ENCODE measurements at regions not wholly inside any gene's neighbourhood (a gene's known extent, or its start where the extent isn't known, plus 50 kb on each side); places are given as distances from the start of the nearest gene placed in this dataset.
"Not testable (repeated sequence)": the region's sequence is repeated elsewhere in the genome, so short reads cannot be mapped to it uniquely, and the experiment has no call there.

DNA sequence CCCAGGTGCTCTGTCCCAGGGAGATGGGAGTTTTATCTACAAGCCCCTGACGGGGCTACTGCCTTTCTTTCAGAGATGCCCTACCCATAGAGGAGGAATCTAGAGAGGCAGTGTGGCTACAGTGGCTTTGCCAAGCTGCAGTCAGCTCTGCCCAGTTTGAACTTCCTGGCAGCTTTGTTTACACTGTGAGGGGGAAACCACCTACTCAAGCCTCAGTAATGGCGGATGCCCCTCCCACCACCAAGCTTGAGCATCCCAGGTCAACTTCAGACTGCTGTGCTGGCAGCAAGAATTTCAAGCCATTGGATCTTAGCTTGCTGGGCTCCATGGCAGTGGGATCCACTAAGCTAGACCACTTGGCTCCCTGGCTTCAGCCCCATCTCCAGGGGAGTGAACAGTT is 53.1 kb upstream of the TMEM252 start:
- POLR2A ChIA-PET; DNase-seq; H3K4me1 Mint-ChIP-seq (ENCODE audit: low read depth); H3K4me3 Mint-ChIP-seq; H3K27ac Mint-ChIP-seq; H3K36me3 Mint-ChIP-seq; intact Hi-C loops (cut with micrococcal nuclease); CTCF ChIA-PET; H3K9me3 Mint-ChIP-seq; H3K27me3 Mint-ChIP-seq: not testable (repeated sequence)

DNA sequence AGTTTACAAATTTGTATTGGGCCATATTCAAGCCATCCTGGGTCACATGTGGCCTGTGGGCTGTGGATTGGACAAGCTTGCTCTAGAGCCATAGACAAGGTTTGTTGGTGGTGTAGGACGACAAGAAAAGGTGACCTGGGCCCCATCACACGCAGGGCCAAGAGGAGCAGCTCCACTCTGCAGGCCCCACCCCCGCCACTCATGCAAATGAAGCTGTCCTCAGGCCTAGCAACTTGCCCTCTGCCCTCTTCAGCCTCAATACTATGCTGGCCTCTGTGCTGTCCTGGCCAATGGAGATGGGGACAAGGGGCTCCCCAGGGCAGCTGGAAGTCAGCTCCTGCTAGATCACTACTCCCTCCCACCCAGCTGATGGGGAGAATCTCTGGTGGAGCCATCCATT is 55.2 kb upstream of the TMEM252 start:
- no peaks in the 10 kb centered on the region for H3K4me1 Mint-ChIP-seq (ENCODE audit: low read depth)
- H3K4me3 Mint-ChIP-seq, result no peak overlapping the region
- ChIA-PET POLR2A (no interaction called here), CTCF (interaction anchor here (0.6 kb wide), 2 partner anchors 12 to 422 kb away, joined by 3 read pairs; no protein-coding TSS in a partner anchor)
- intact Hi-C loops (cut with micrococcal nuclease), result no loop called here
- no peaks in the 10 kb centered on the region for H3K36me3 Mint-ChIP-seq
- DNase-seq, result no peak
- H3K27ac Mint-ChIP-seq, result no peak overlapping the region
- H3K27me3 Mint-ChIP-seq, result peaks cover 9% of the 10 kb centered on the region
- peaks cover 2% of the 10 kb centered on the region for H3K9me3 Mint-ChIP-seq

DNA sequence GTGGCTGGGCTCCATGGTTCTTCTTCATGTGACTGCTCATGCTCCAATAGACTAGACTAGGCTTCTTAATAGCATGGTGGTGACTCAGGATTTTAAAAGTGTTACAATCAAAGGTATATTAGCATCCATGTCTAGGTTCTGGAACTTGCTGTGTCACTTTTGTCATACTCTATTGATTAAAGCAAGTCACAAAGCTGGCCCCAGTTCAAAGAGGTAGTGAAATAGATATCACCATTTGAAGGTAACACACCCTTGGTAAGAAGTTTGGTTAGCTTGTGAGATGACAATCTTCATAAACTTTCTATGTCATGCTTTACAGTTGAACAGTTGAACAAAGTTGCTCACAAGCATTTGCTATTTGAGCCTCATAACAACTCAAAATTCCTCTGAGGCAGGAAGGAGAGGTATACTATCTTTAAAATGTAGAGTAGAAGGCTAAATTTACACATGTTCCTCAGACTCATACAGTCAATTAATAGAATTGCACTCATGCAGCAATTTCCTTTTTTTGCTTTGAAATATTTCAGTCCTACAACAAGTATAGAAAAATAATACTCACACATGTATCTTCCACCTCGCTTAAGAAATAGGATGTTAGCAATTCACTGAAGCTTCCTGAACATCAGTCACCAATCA is 56.8 kb upstream of the TMEM252 start:
- Mint-ChIP-seq H3K4me3 (no peak overlapping the region), H3K9me3 (peaks cover 2% of the 10 kb centered on the region), H3K27ac (no peak overlapping the region), H3K4me1 (ENCODE audit: low read depth) (no peaks in the 10 kb centered on the region), H3K36me3 (no peaks in the 10 kb centered on the region), H3K27me3 (peaks cover 9% of the 10 kb centered on the region)
- intact Hi-C loops (cut with micrococcal nuclease), result no loop called here
- ChIA-PET CTCF (no interaction called here), POLR2A (no interaction called here)
- DNase-seq, result no peak

DNA sequence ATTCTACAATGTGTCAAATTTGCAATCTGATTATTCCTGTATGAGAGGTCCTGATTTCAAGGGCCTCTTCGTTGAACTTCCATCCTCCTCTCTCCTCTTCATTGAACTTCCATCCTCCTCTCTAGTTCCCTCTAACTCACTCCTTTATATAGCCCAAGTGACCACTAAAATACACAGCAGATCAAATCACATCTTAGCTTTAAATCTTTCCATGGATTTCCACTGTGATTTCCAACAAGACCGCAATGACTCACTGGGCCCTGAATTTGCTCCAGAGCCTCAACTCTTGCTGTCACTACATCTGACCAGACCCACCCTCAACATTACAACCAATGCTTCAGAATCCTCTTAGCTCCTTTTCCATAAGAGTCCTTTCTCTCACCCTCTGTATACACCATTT is 59.1 kb upstream of the TMEM252 start:
- intact Hi-C loops (cut with micrococcal nuclease), result no loop called here
- POLR2A ChIA-PET, result no interaction called here

GRCh38 chr9:68601081-68601480 is 60.4 kb upstream of the TMEM252 start:
- Mint-ChIP-seq H3K4me3 (no peak overlapping the region), H3K36me3 (no peaks in the 10 kb centered on the region), H3K9me3 (no peaks in the 10 kb centered on the region)

More for the DNA sequence above, 59.1 kb upstream of the TMEM252 start:
- H3K27ac Mint-ChIP-seq, result no peak overlapping the region
- DNase-seq, result no peak
- H3K9me3 Mint-ChIP-seq, result no peaks in the 10 kb centered on the region
- CTCF ChIA-PET, result interaction anchor here (1.1 kb wide), 1 partner anchor 397 kb away, joined by 3 read pairs; no protein-coding TSS in a partner anchor
- no peaks in the 10 kb centered on the region for H3K36me3 Mint-ChIP-seq
- peaks cover 13% of the 10 kb centered on the region for H3K27me3 Mint-ChIP-seq
- H3K4me1 Mint-ChIP-seq (ENCODE audit: low read depth), result no peaks in the 10 kb centered on the region
- H3K4me3 Mint-ChIP-seq, result no peak overlapping the region

GRCh38 chr9:68603371-68603770 is 62.7 kb upstream of the TMEM252 start:
- Mint-ChIP-seq H3K4me1 (ENCODE audit: low read depth) (no peaks in the 10 kb centered on the region), H3K36me3 (no peaks in the 10 kb centered on the region), H3K9me3 (no peaks in the 10 kb centered on the region), H3K27ac (no peak overlapping the region), H3K4me3 (no peak overlapping the region), H3K27me3 (peaks cover 13% of the 10 kb centered on the region)
- CTCF ChIA-PET, result no interaction called here
- intact Hi-C loops (cut with micrococcal nuclease), result no loop called here
- DNase-seq, result no peak
- POLR2A ChIA-PET, result no interaction called here

More at GRCh38 chr9:68601081-68601480, 60.4 kb upstream of the TMEM252 start:
- H3K27me3 Mint-ChIP-seq, result peaks cover 13% of the 10 kb centered on the region
- no peak for DNase-seq
- ChIA-PET CTCF (no interaction called here), POLR2A (no interaction called here)
- H3K4me1 Mint-ChIP-seq (ENCODE audit: low read depth), result no peaks in the 10 kb centered on the region
- H3K27ac Mint-ChIP-seq, result no peak overlapping the region
- intact Hi-C loops (cut with micrococcal nuclease), result no loop called here

DNA sequence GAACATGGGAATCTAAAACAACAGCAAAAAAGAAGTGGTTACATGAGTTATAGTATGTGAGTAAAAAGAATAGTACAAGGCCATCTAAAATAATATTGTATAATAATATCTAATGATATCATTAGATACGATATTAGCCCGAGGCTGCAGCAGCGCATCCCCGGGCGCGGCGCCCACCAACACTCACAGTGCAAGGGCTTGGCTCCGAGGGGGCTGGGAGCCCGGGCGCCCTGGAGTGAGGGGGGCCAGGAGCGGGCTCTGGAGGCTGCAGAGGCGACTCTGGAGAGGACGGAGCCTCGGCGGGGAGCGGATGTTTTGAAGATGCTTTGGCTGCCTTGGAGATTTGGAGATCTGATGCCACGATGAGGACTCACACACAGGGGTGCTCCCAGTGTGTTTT is 68.1 kb upstream of the TMEM252 start:
- no peak for DNase-seq
- no peak overlapping the region for H3K4me3 Mint-ChIP-seq
- no peaks in the 10 kb centered on the region for H3K4me1 Mint-ChIP-seq (ENCODE audit: low read depth)
- H3K36me3 Mint-ChIP-seq, result no peaks in the 10 kb centered on the region
- H3K27ac Mint-ChIP-seq, result no peak overlapping the region
- H3K9me3 Mint-ChIP-seq, result no peaks in the 10 kb centered on the region
- H3K27me3 Mint-ChIP-seq, result peaks cover 4% of the 10 kb centered on the region
- intact Hi-C loops (cut with micrococcal nuclease), result no loop called here
- ChIA-PET POLR2A (no interaction called here), CTCF (no interaction called here)

DNA sequence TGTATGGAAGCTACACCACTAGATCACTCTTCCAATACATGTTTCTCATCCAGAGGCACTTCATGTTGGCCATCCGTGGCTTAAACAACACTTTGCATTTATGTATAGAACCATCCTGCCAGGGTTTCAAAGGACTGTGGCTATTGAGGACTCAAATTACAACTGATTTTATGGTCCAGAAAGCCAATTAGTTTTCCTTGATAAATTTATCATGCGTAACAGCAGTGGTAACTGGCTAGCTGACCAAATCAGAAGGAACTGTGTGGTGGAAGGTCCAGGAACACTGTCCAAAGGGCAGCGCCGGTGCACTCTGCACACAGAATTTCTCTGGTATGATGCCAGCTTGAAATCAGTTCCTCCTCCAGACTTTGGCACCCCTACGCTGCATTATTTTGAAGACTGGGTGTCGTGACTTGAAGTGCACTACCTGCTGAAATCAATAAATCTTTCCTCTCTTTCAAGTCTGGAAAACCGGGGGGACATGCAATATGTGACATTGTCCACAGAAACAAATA is 69.3 kb upstream of the TMEM252 start:
- DNase-seq, result no peak
- H3K27ac Mint-ChIP-seq, result no peak overlapping the region
- no peaks in the 10 kb centered on the region for H3K4me1 Mint-ChIP-seq (ENCODE audit: low read depth)
- intact Hi-C loops (cut with micrococcal nuclease), result no loop called here
- no peaks in the 10 kb centered on the region for H3K27me3 Mint-ChIP-seq
- ChIA-PET CTCF (no interaction called here), POLR2A (no interaction called here)
- H3K36me3 Mint-ChIP-seq, result no peaks in the 10 kb centered on the region
- H3K9me3 Mint-ChIP-seq, result no peaks in the 10 kb centered on the region
- no peak overlapping the region for H3K4me3 Mint-ChIP-seq

GRCh38 chr9:68614121-68614520 is 73.4 kb upstream of the TMEM252 start:
- Mint-ChIP-seq H3K9me3 (no peaks in the 10 kb centered on the region), H3K36me3 (no peaks in the 10 kb centered on the region), H3K4me1 (ENCODE audit: low read depth) (no peaks in the 10 kb centered on the region), H3K27me3 (peaks cover 2% of the 10 kb centered on the region), H3K27ac (no peak overlapping the region), H3K4me3 (no peak overlapping the region)
- no peak for DNase-seq
- POLR2A ChIA-PET, result no interaction called here
- intact Hi-C loops (cut with micrococcal nuclease), result no loop called here
- CTCF ChIA-PET, result no interaction called here

- H3K4me3 Mint-ChIP-seq; H3K27me3 Mint-ChIP-seq; POLR2A ChIA-PET; H3K9me3 Mint-ChIP-seq; H3K27ac Mint-ChIP-seq; CTCF ChIA-PET; DNase-seq; intact Hi-C loops (cut with micrococcal nuclease); H3K36me3 Mint-ChIP-seq; H3K4me1 Mint-ChIP-seq (ENCODE audit: low read depth): not testable (repeated sequence)
Measured at GRCh38 chr9:68617011-68617410, 76.3 kb upstream of the TMEM252 start.

DNA sequence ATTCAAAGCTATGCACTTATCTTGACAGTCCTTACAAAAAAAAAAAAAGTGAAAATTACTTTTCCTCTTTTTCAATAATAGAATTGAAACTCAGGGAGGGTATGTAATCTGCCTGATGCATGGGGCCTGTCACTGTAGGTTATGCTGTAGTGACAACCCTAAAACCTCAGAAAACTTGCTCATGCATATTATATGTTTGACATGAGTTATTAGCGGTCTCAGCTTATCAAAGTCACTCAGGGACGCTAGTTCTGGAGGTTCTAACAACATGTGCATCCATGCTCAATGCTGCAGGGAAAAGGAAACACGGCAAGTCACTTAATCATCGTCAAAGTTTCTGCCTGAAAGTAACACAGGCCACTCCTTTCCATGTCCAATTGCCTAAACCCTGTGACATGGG is 78.4 kb upstream of the TMEM252 start:
- no peak overlapping the region for H3K4me3 Mint-ChIP-seq
- H3K27me3 Mint-ChIP-seq, result peaks cover 8% of the 10 kb centered on the region
- ChIA-PET CTCF (no interaction called here), POLR2A (no interaction called here)
- no peak for DNase-seq
- H3K36me3 Mint-ChIP-seq, result no peaks in the 10 kb centered on the region
- H3K4me1 Mint-ChIP-seq (ENCODE audit: low read depth), result no peaks in the 10 kb centered on the region
- H3K9me3 Mint-ChIP-seq, result no peaks in the 10 kb centered on the region
- intact Hi-C loops (cut with micrococcal nuclease), result no loop called here
- H3K27ac Mint-ChIP-seq, result no peak overlapping the region

DNA sequence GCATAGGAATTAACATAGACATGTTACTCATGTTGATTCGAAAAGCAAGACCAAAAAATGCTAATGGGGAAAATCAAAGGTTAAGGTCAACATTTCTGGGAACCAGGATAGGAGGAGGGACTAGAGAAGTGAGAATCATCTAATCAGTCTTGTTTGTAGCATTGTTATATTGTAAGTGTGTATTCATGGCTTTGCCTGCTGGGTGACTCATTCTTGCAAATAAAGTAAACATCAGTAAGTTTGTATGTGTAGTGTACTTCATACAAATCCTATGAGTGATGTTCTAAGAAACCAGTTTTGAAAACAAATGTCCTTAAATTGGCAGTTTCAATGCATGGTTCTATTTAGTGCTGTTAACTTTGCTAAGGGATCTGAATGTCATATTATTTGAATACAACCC is 79.0 kb upstream of the TMEM252 start:
- Mint-ChIP-seq H3K4me3 (no peak overlapping the region), H3K36me3 (no peaks in the 10 kb centered on the region), H3K9me3 (no peaks in the 10 kb centered on the region), H3K27ac (no peak overlapping the region), H3K4me1 (ENCODE audit: low read depth) (no peaks in the 10 kb centered on the region), H3K27me3 (peaks cover 8% of the 10 kb centered on the region)
- DNase-seq, result no peak
- intact Hi-C loops (cut with micrococcal nuclease), result no loop called here
- ChIA-PET CTCF (no interaction called here), POLR2A (no interaction called here)

GRCh38 chr9:68625559-68625958 is 79.5 kb upstream of the PIP5K1B start:
- Mint-ChIP-seq H3K36me3 (no peaks in the 10 kb centered on the region), H3K9me3 (no peaks in the 10 kb centered on the region), H3K4me3 (no peak overlapping the region), H3K27ac (no peak overlapping the region), H3K27me3 (peaks cover 5% of the 10 kb centered on the region), H3K4me1 (ENCODE audit: low read depth) (no peaks in the 10 kb centered on the region)
- ChIA-PET POLR2A (no interaction called here), CTCF (interaction anchor here (0.6 kb wide), 1 partner anchor 57 kb away, joined by 5 read pairs; no protein-coding TSS in a partner anchor)
- no peak for DNase-seq
- intact Hi-C loops (cut with micrococcal nuclease), result no loop called here

Data from activated CD4-positive, alpha-beta memory T cell treated with anti-CD3 and anti-CD28 coated beads for 36 hours (primary cell).